HEK293 (cell line): ENCODE measurements at regions not wholly inside any gene's neighbourhood (a gene's known extent, or its start where the extent isn't known, plus 50 kb on each side); places are given as distances from the start of the nearest gene placed in this dataset.

ENCODE experiments used
- ATF2 ChIP-seq: fragments of 450-650 bp; formaldehyde crosslinking; IDR thresholded peaks from 2 replicates; pipeline ENCODE4 v1.5.1; 2016; ENCODE audit warnings: missing biosample characterization, missing genetic modification characterization, low read depth
- HOXD13 ChIP-seq: sonication (generic); formaldehyde crosslinking; IDR thresholded peaks from 2 replicates; pipeline ENCODE4 v1.8.0; 2022; ENCODE audit warnings: missing genetic modification reagents, borderline replicate concordance
- PRDM6 ChIP-seq: fragments of 450-650 bp; formaldehyde crosslinking; IDR thresholded peaks from 2 replicates; pipeline ENCODE4 v1.5.1; 2017; ENCODE audit warnings: missing biosample characterization, missing genetic modification characterization
- REPIN1 ChIP-seq: fragments of 450-650 bp; formaldehyde crosslinking; IDR thresholded peaks from 2 replicates; pipeline ENCODE4 v1.5.1; 2017; ENCODE audit warnings: missing biosample characterization, missing genetic modification characterization, low read depth
- REST ChIP-seq: fragments of 450-650 bp; formaldehyde crosslinking; IDR thresholded peaks from 2 replicates; pipeline ENCODE4 v1.5.1; 2016; ENCODE audit warnings: missing biosample characterization, missing genetic modification characterization
- ZBTB1 ChIP-seq: fragments of 450-650 bp; formaldehyde crosslinking; IDR thresholded peaks from 2 replicates; pipeline ENCODE4 v1.5.1; 2016; ENCODE audit warnings: missing biosample characterization, missing genetic modification characterization
- ZBTB44 ChIP-seq: fragments of 450-650 bp; IDR thresholded peaks from 2 replicates; pipeline ENCODE4 v1.5.1; 2018; ENCODE audit warnings: missing biosample characterization, mild to moderate bottlenecking, missing genetic modification characterization
- ZBTB8A ChIP-seq: fragments of 450-650 bp; formaldehyde crosslinking; IDR thresholded peaks from 2 replicates; pipeline ENCODE4 v1.5.1; 2016; ENCODE audit warnings: missing biosample characterization, missing genetic modification characterization
- ZFHX2 ChIP-seq: fragments of 450-650 bp; formaldehyde crosslinking; conservative IDR thresholded peaks from 2 replicates; pipeline ENCODE4 v1.5.1; 2016; ENCODE audit warnings: missing biosample characterization, missing genetic modification characterization
- ZNF140 ChIP-seq: fragments of 450-650 bp; formaldehyde crosslinking; IDR thresholded peaks from 2 replicates; pipeline ENCODE4 v1.5.1; 2016; ENCODE audit warnings: missing biosample characterization, missing genetic modification characterization
- ZNF148 ChIP-seq: fragments of 450-650 bp; formaldehyde crosslinking; IDR thresholded peaks from 2 replicates; pipeline ENCODE4 v1.5.0; 2017; ENCODE audit warnings: missing biosample characterization, missing genetic modification characterization, borderline replicate concordance
- ZNF18 ChIP-seq: fragments of 450-650 bp; formaldehyde crosslinking; IDR thresholded peaks from 2 replicates; pipeline ENCODE4 v1.5.1; 2016; ENCODE audit warnings: missing biosample characterization, missing genetic modification characterization
- ZNF239 ChIP-seq: fragments of 450-650 bp; formaldehyde crosslinking; IDR thresholded peaks from 2 replicates; pipeline ENCODE4 v1.5.1; 2016; ENCODE audit warnings: missing biosample characterization, missing genetic modification characterization
- ZNF324 ChIP-seq: fragments of 450-650 bp; formaldehyde crosslinking; IDR thresholded peaks from 2 replicates; pipeline ENCODE4 v1.5.1; 2016; ENCODE audit warnings: missing biosample characterization, missing genetic modification characterization
- ZNF354C ChIP-seq: fragments of 450-650 bp; formaldehyde crosslinking; IDR thresholded peaks from 2 replicates; pipeline ENCODE4 v1.5.1; 2016; ENCODE audit warnings: missing biosample characterization, missing genetic modification characterization, low read depth, borderline replicate concordance
- ZNF449 ChIP-seq: fragments of 450-650 bp; formaldehyde crosslinking; IDR thresholded peaks from 2 replicates; pipeline ENCODE4 v1.5.1; 2017; ENCODE audit warnings: missing biosample characterization, mild to moderate bottlenecking, missing genetic modification characterization, moderate library complexity
- ZNF501 ChIP-seq: fragments of 450-650 bp; formaldehyde crosslinking; IDR thresholded peaks from 2 replicates; pipeline ENCODE4 v1.5.1; 2016; ENCODE audit warnings: missing biosample characterization, missing genetic modification characterization
- ZNF521 ChIP-seq: fragments of 450-650 bp; formaldehyde crosslinking; IDR thresholded peaks from 2 replicates; pipeline ENCODE4 v1.5.1; 2017; ENCODE audit warnings: missing biosample characterization, mild to moderate bottlenecking, missing genetic modification characterization
- ZNF529 ChIP-seq: fragments of 450-650 bp; formaldehyde crosslinking; IDR thresholded peaks from 2 replicates; pipeline ENCODE4 v1.5.1; 2017; ENCODE audit warnings: missing genetic modification characterization, missing biosample characterization; ENCODE audit not compliant: insufficient replicate concordance
- ZNF544 ChIP-seq: fragments of 450-650 bp; formaldehyde crosslinking; IDR thresholded peaks from 2 replicates; pipeline ENCODE4 v1.5.0; 2017; ENCODE audit warnings: missing biosample characterization, missing genetic modification characterization
- ZNF548 ChIP-seq: fragments of 450-650 bp; formaldehyde crosslinking; IDR thresholded peaks from 2 replicates; pipeline ENCODE4 v1.5.1; 2016; ENCODE audit warnings: missing biosample characterization, missing genetic modification characterization
- ZNF664 ChIP-seq: fragments of 450-650 bp; formaldehyde crosslinking; IDR thresholded peaks from 2 replicates; pipeline ENCODE4 v1.5.1; 2016; ENCODE audit warnings: missing biosample characterization, missing genetic modification characterization
- ZNF677 ChIP-seq: fragments of 450-650 bp; IDR thresholded peaks from 2 replicates; pipeline ENCODE4 v1.5.0; 2018; ENCODE audit warnings: missing biosample characterization, mild to moderate bottlenecking, missing genetic modification characterization, moderate library complexity
- ZNF747 ChIP-seq: fragments of 450-650 bp; formaldehyde crosslinking; IDR thresholded peaks from 2 replicates; pipeline ENCODE4 v1.5.1; 2016; ENCODE audit warnings: missing biosample characterization, missing genetic modification characterization
- ZNF792 ChIP-seq: fragments of 450-650 bp; formaldehyde crosslinking; IDR thresholded peaks from 2 replicates; pipeline ENCODE4 v1.5.1; 2016; ENCODE audit warnings: missing biosample characterization, missing genetic modification characterization

GRCh38 chr7:131897016-131897789 is 340.8 kb upstream of the PODXL start (continued):
- TF ChIP-seq REST (tag by site-specific recombination), result no peak
- TF ChIP-seq ZNF521 (tag by site-specific recombination), result no peak
- peak; percentile 82 for TF ChIP-seq ZBTB8A
- TF ChIP-seq HOXD13 (CRISPR knock-in tag), result no peak
- peak; percentile 64; the same call in 1 of the 2 replicates for TF ChIP-seq ZBTB1 (tag by site-specific recombination)
- no peak for TF ChIP-seq ZNF239 (tag by site-specific recombination)
- TF ChIP-seq ZNF501, result no peak
- TF ChIP-seq ZFHX2 (tag by site-specific recombination), result peak; percentile 79
- TF ChIP-seq ZNF324, result peak; percentile 89
- TF ChIP-seq ZNF544 (tag by site-specific recombination), result no peak
- TF ChIP-seq ZNF747 (tag by site-specific recombination), result no peak
- TF ChIP-seq ZNF664 (tag by site-specific recombination), result no peak
- TF ChIP-seq ZNF148 (tag by site-specific recombination), result no peak
- no peak for TF ChIP-seq REPIN1 (tag by site-specific recombination)
- TF ChIP-seq ZBTB44 (tag by site-specific recombination), result peak; percentile 83
- TF ChIP-seq ZNF677 (tag by site-specific recombination), result no peak
- TF ChIP-seq ZNF548, result no peak
- TF ChIP-seq ZNF792 (tag by site-specific recombination), result no peak
- peak; percentile 76 for TF ChIP-seq ZNF18 (tag by site-specific recombination)
- TF ChIP-seq ZNF354C, result no peak
- TF ChIP-seq ZNF529, result no peak
- peak; percentile 55 for TF ChIP-seq PRDM6 (tag by site-specific recombination)
- TF ChIP-seq ZNF140 (tag by site-specific recombination), result no peak
- no peak for TF ChIP-seq ZNF449 (tag by site-specific recombination)
- TF ChIP-seq ATF2 (tag by site-specific recombination), result no peak
